Astrocyte (in vitro differentiated cells and primary cell): ENCODE measurements at regions not wholly inside any gene's neighbourhood (a gene's known extent, or its start where the extent isn't known, plus 50 kb on each side); places are given as distances from the start of the nearest gene placed in this dataset.

Source experiments
- DNase-seq: peaks from one replicate; pipeline ENCODE4 v3.0.0-alpha.2; 2010; ENCODE audit warnings: low read depth
- FAIRE-seq: peaks from 2 replicates; lab custom pipeline; 2011; peaks lifted over from hg19 to GRCh38; lab: Jason Lieb, UNC
- H2AFZ ChIP-seq: 2 replicates; pipeline ENCODE4 v1.6.0; 2012; ENCODE audit warnings: low read depth, low read length, inconsistent platforms
- H3K27ac ChIP-seq: 2 replicates; pipeline ENCODE4 v1.5.1; 2011; ENCODE audit warnings: low read depth, low read length, inconsistent platforms
- H3K27me3 ChIP-seq: 2 replicates; pipeline ENCODE4 v1.6.0; 2011; ENCODE audit warnings: low read length, inconsistent platforms; ENCODE audit not compliant: insufficient read depth
- H3K36me3 ChIP-seq: 2 replicates; pipeline ENCODE4 v1.5.1; 2011; ENCODE audit warnings: low read length, inconsistent platforms; ENCODE audit not compliant: insufficient read depth
- H3K4me1 ChIP-seq: 2 replicates; pipeline ENCODE4 v1.5.1; 2011; ENCODE audit warnings: low read length, inconsistent platforms; ENCODE audit not compliant: insufficient read depth
- H3K4me2 ChIP-seq: 2 replicates; pipeline ENCODE4 v1.6.0; 2012; ENCODE audit warnings: low read length, inconsistent platforms
- H3K4me3 ChIP-seq: 2 replicates; pipeline ENCODE4 v1.5.1; 2011; ENCODE audit warnings: low read depth, mild to moderate bottlenecking, low read length, inconsistent platforms; ENCODE audit not compliant: insufficient read depth
- H3K79me2 ChIP-seq: 2 replicates; pipeline ENCODE4 v1.6.0; 2012; ENCODE audit warnings: mild to moderate bottlenecking, low read length, inconsistent platforms; ENCODE audit not compliant: insufficient read depth
- H3K9ac ChIP-seq: 2 replicates; pipeline ENCODE4 v1.6.0; 2012; ENCODE audit warnings: mild to moderate bottlenecking, low read length, inconsistent platforms
- H3K9me3 ChIP-seq: 2 replicates; pipeline ENCODE4 v1.5.1; 2012; ENCODE audit warnings: low read depth, mild to moderate bottlenecking, low read length, inconsistent platforms; ENCODE audit not compliant: insufficient read depth
- H4K20me1 ChIP-seq: 2 replicates; pipeline ENCODE4 v1.6.0; 2012; ENCODE audit warnings: low read length, inconsistent platforms; ENCODE audit not compliant: insufficient read depth
- H3K27ac Mint-ChIP-seq: one replicate; pipeline ENCODE4 v1.8.0; 2021; ENCODE audit warnings: mild to moderate bottlenecking, mixed read lengths; ENCODE audit not compliant: unreplicated experiment
- H3K27me3 Mint-ChIP-seq: one replicate; pipeline ENCODE4 v1.8.0; 2021; ENCODE audit warnings: low read depth, mixed read lengths; ENCODE audit not compliant: unreplicated experiment
- H3K36me3 Mint-ChIP-seq: one replicate; pipeline ENCODE4 v1.8.0; 2021; ENCODE audit warnings: low read depth, mixed read lengths; ENCODE audit not compliant: unreplicated experiment
- H3K4me1 Mint-ChIP-seq: one replicate; pipeline ENCODE4 v1.8.0; 2021; ENCODE audit warnings: low read depth, mixed read lengths; ENCODE audit not compliant: unreplicated experiment
- H3K4me3 Mint-ChIP-seq: one replicate; pipeline ENCODE4 v1.8.0; 2021; ENCODE audit warnings: mild to moderate bottlenecking, moderate library complexity, mixed read lengths; ENCODE audit not compliant: unreplicated experiment
- H3K9me3 Mint-ChIP-seq: one replicate; pipeline ENCODE4 v1.8.0; 2021; ENCODE audit warnings: mild to moderate bottlenecking, mixed read lengths; ENCODE audit not compliant: unreplicated experiment
- EZH2 ChIP-seq: IDR thresholded peaks from 2 replicates; pipeline ENCODE4 v1.6.1; 2012; ENCODE audit warnings: mild to moderate bottlenecking, low read length, inconsistent platforms; ENCODE audit not compliant: insufficient read depth
- TF ChIP-seq, protein P1 (sequence below): IDR thresholded peaks from 2 replicates; pipeline ENCODE4 v1.5.1; 2011; ENCODE audit warnings: low read depth, mild to moderate bottlenecking, inconsistent platforms, low read length, moderate library complexity; ENCODE audit not compliant: insufficient read depth

DNA sequence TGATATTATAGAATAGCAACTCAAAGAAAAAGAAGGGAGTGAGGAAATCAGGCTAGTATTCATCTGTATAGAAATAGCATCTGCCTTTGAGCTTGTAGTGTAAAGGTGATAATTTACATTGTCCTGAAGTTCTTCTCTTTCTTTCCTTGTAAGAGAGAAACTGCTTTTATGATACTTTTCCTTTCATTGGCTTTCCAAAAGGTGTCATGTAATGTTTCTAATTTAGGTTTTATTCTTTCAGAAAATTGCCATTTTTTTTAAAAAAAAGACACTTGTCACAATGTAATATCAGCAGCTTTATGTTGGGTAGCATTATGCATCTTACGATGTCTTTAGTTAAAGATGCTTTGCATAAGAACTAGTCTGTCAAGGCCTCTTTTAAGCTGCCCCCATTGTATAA lies 1153.8 kb upstream of the PCDH7 start:
- no peaks in the 10 kb centered on the region for H3K27me3 Mint-ChIP-seq
- no peak for DNase-seq
- no peaks in the 10 kb centered on the region for H3K36me3 Mint-ChIP-seq
- H3K4me2 ChIP-seq = no peak overlapping the region
- H3K4me1 ChIP-seq = no peaks in the 10 kb centered on the region
- FAIRE-seq = no peak
- no peaks in the 10 kb centered on the region for H3K27me3 ChIP-seq
- no peaks in the 10 kb centered on the region for H3K9me3 Mint-ChIP-seq
- H4K20me1 ChIP-seq = no peaks in the 10 kb centered on the region
- H3K9me3 ChIP-seq = no peaks in the 10 kb centered on the region
- H3K4me1 Mint-ChIP-seq = no peaks in the 10 kb centered on the region
- no peak overlapping the region for H3K27ac ChIP-seq
- H3K4me3 Mint-ChIP-seq = no peak overlapping the region
- H3K4me3 ChIP-seq = no peak overlapping the region
- no peak for TF ChIP-seq EZH2
- TF ChIP-seq, protein P1, sequence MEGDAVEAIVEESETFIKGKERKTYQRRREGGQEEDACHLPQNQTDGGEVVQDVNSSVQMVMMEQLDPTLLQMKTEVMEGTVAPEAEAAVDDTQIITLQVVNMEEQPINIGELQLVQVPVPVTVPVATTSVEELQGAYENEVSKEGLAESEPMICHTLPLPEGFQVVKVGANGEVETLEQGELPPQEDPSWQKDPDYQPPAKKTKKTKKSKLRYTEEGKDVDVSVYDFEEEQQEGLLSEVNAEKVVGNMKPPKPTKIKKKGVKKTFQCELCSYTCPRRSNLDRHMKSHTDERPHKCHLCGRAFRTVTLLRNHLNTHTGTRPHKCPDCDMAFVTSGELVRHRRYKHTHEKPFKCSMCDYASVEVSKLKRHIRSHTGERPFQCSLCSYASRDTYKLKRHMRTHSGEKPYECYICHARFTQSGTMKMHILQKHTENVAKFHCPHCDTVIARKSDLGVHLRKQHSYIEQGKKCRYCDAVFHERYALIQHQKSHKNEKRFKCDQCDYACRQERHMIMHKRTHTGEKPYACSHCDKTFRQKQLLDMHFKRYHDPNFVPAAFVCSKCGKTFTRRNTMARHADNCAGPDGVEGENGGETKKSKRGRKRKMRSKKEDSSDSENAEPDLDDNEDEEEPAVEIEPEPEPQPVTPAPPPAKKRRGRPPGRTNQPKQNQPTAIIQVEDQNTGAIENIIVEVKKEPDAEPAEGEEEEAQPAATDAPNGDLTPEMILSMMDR = no peak
- no peak overlapping the region for H3K9ac ChIP-seq
- H3K27ac Mint-ChIP-seq = no peak overlapping the region
- no peaks in the 10 kb centered on the region for H3K79me2 ChIP-seq
- no peak overlapping the region for H2AFZ ChIP-seq
- no peaks in the 10 kb centered on the region for H3K36me3 ChIP-seq

DNA sequence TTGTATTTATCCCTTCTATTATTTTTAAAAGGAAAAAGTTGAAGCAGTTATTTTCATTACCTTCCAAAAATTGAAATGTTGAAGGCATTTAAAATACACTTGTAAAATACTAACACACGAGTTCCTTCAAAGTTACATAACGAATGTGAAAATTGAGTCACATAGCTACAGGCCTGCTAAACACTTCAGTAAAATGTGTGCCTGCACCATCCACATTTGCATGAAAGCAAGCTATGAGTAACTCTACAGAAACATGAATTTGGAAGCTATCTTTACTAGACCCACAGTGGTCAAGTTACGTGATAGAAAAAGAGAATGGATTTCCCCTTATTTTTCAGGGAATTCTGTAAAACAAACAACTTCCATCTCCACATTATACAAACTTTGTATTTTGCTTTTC lies 1148.8 kb upstream of the PCDH7 start:
- FAIRE-seq = no peak
- no peak for TF ChIP-seq EZH2
- TF ChIP-seq, protein P1 = no peak
- Mint-ChIP-seq H3K4me3 (no peak overlapping the region), H3K4me1 (peaks cover 2% of the 10 kb centered on the region), H3K27ac (no peak overlapping the region), H3K36me3 (no peaks in the 10 kb centered on the region), H3K27me3 (no peaks in the 10 kb centered on the region), H3K9me3 (no peaks in the 10 kb centered on the region)
- no peak for DNase-seq
- Histone ChIP-seq H3K36me3 (no peaks in the 10 kb centered on the region), H3K4me2 (no peak overlapping the region), H3K9me3 (no peaks in the 10 kb centered on the region), H3K4me3 (no peak overlapping the region), H3K27me3 (no peaks in the 10 kb centered on the region), H3K4me1 (no peaks in the 10 kb centered on the region), H3K27ac (no peak overlapping the region), H3K79me2 (no peaks in the 10 kb centered on the region), H3K9ac (no peak overlapping the region), H2AFZ (no peak overlapping the region), H4K20me1 (no peaks in the 10 kb centered on the region)

DNA sequence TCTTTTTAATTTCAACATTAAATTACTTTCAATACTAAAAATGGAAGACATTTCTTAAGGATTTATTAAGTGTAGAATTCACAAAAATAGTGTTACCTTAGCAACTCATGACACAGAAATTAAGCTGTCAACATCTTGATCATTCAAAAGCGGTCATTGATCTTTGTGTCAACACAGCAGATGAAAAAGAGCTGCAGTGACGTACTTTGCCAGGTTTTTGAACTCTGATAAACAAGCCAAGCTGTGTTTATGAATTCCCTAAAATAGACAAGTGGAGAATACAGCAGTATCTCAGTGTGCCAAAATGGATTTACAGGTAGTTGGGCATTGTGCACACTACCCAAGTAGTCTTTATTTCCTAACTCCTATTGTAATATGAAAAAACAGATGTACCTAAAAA lies 1141.8 kb upstream of the PCDH7 start:
- Histone ChIP-seq H3K9ac (no peak overlapping the region), H3K4me1 (no peaks in the 10 kb centered on the region), H3K27me3 (no peaks in the 10 kb centered on the region), H2AFZ (no peak overlapping the region), H4K20me1 (no peaks in the 10 kb centered on the region), H3K9me3 (no peaks in the 10 kb centered on the region), H3K27ac (no peak overlapping the region), H3K4me3 (no peak overlapping the region), H3K79me2 (no peaks in the 10 kb centered on the region), H3K4me2 (no peak overlapping the region), H3K36me3 (no peaks in the 10 kb centered on the region)
- H3K4me3 Mint-ChIP-seq = no peak overlapping the region
- no peak for TF ChIP-seq EZH2
- TF ChIP-seq, protein P1 = no peak
- H3K4me1 Mint-ChIP-seq = peaks cover 2% of the 10 kb centered on the region
- FAIRE-seq (no peak), DNase-seq (no peak)
- no peak overlapping the region for H3K27ac Mint-ChIP-seq
- H3K9me3 Mint-ChIP-seq = no peaks in the 10 kb centered on the region
- no peaks in the 10 kb centered on the region for H3K27me3 Mint-ChIP-seq
- no peaks in the 10 kb centered on the region for H3K36me3 Mint-ChIP-seq
